DND-41 (cell line): ENCODE measurements at regions not wholly inside any gene's neighbourhood (a gene's known extent, or its start where the extent isn't known, plus 50 kb on each side); places are given as distances from the start of the nearest gene placed in this dataset.

Experiments used
- ATAC-seq: fragments of 200-7000 bp; cut with Tn5 transposase; 3 replicates; pipeline ENCODE4 v1.9.1; 2021; ENCODE audit warnings: low read depth; ENCODE audit not compliant: insufficient read depth
- DNase-seq: peaks from one replicate; pipeline ENCODE4 v3.0.0-alpha.2; 2020
- H2AFZ ChIP-seq: 2 replicates; pipeline ENCODE4 v1.6.0; 2012; ENCODE audit warnings: low read depth, low read length
- H3K27ac ChIP-seq: 2 replicates; pipeline ENCODE4 v1.5.1; 2012; ENCODE audit warnings: low read length, inconsistent platforms
- H3K27me3 ChIP-seq: fragments of 200-600 bp; sonication (generic); 2 replicates; pipeline ENCODE4 v1.6.0; 2012; ENCODE audit warnings: low read length, mild to moderate bottlenecking, inconsistent platforms; ENCODE audit not compliant: insufficient read depth, poor library complexity
- H3K36me3 ChIP-seq: 2 replicates; pipeline ENCODE4 v1.5.1; 2012; ENCODE audit warnings: low read length, inconsistent platforms; ENCODE audit not compliant: insufficient read depth
- H3K4me1 ChIP-seq: 2 replicates; pipeline ENCODE4 v1.5.1; 2012; ENCODE audit warnings: mild to moderate bottlenecking, low read length; ENCODE audit not compliant: insufficient read depth
- H3K4me2 ChIP-seq: 2 replicates; pipeline ENCODE4 v1.6.0; 2012; ENCODE audit warnings: mild to moderate bottlenecking, moderate library complexity, low read length, inconsistent platforms; ENCODE audit not compliant: insufficient read depth
- H3K4me3 ChIP-seq, 2 experiments: fragments of 200-600 bp in 1 of 2; shearing (Covaris generic) in 1 of 2; 2 replicates each; pipeline ENCODE4 v1.5.1; 2012 to 2016; ENCODE audit warnings: inconsistent platforms in 2 of 2, low read length in 2 of 2, mild to moderate bottlenecking in 2 of 2, low read depth in 1 of 2, moderate library complexity in 1 of 2
- H3K79me2 ChIP-seq: 2 replicates; pipeline ENCODE4 v1.6.0; 2012; ENCODE audit warnings: low read length, inconsistent platforms; ENCODE audit not compliant: insufficient read depth
- H3K9ac ChIP-seq: 2 replicates; pipeline ENCODE4 v1.6.0; 2012; ENCODE audit warnings: low read depth, mild to moderate bottlenecking, inconsistent platforms, low read length, moderate library complexity
- H3K9me3 ChIP-seq: 2 replicates; pipeline ENCODE4 v1.5.1; 2012; ENCODE audit warnings: low read length, moderate library complexity, mild to moderate bottlenecking, inconsistent platforms; ENCODE audit not compliant: insufficient read depth, severe bottlenecking
- H4K20me1 ChIP-seq: 2 replicates; pipeline ENCODE4 v1.6.0; 2012; ENCODE audit warnings: low read length; ENCODE audit not compliant: insufficient read depth
- CTCF ChIP-seq: IDR thresholded peaks from 2 replicates; pipeline ENCODE4 v1.5.1; 2012; ENCODE audit warnings: borderline replicate concordance, low read length, moderate library complexity, mild to moderate bottlenecking; ENCODE audit not compliant: poor library complexity, severe bottlenecking; ENCODE audit errors: extremely low read depth
- EZH2 ChIP-seq: IDR thresholded peaks from 3 replicates; pipeline ENCODE4 v1.6.1; 2012; ENCODE audit warnings: borderline replicate concordance, low read depth, mild to moderate bottlenecking, moderate library complexity, low read length, inconsistent platforms; ENCODE audit not compliant: severe bottlenecking

GRCh38 chrX:39726771-39727170 is 371.0 kb downstream of the BCOR start:
- H3K4me2 ChIP-seq = no peak overlapping the region
- no peak overlapping the region for H3K4me3 ChIP-seq
- no peaks in the 10 kb centered on the region for H3K9me3 ChIP-seq
- H3K27ac ChIP-seq = no peak overlapping the region
- H2AFZ ChIP-seq = no peak overlapping the region
- no peaks in the 10 kb centered on the region for H3K27me3 ChIP-seq
- H3K36me3 ChIP-seq = no peaks in the 10 kb centered on the region
- TF ChIP-seq CTCF = no peak
- TF ChIP-seq EZH2 = no peak
- H4K20me1 ChIP-seq = no peaks in the 10 kb centered on the region
- no peak for ATAC-seq
- no peak overlapping the region for H3K9ac ChIP-seq
- H3K79me2 ChIP-seq = no peaks in the 10 kb centered on the region
- no peak for DNase-seq
- H3K4me1 ChIP-seq = no peaks in the 10 kb centered on the region

GRCh38 chrX:39728025-39728424 is 369.7 kb downstream of the BCOR start:
- Histone ChIP-seq H3K36me3 (no peaks in the 10 kb centered on the region), H3K4me3 (no peak overlapping the region), H3K4me1 (no peaks in the 10 kb centered on the region), H3K79me2 (no peaks in the 10 kb centered on the region), H2AFZ (no peak overlapping the region), H3K27ac (no peak overlapping the region), H3K4me2 (no peak overlapping the region), H3K27me3 (no peaks in the 10 kb centered on the region), H3K9ac (no peak overlapping the region), H3K9me3 (no peaks in the 10 kb centered on the region), H4K20me1 (no peaks in the 10 kb centered on the region)
- ATAC-seq = no peak
- DNase-seq = no peak
- no peak for TF ChIP-seq EZH2
- no peak for TF ChIP-seq CTCF

- ATAC-seq (no peak), DNase-seq (no peak)
- Histone ChIP-seq H3K9ac (no peak overlapping the region), H3K4me1 (no peaks in the 10 kb centered on the region), H4K20me1 (no peaks in the 10 kb centered on the region), H2AFZ (no peak overlapping the region), H3K4me2 (no peak overlapping the region), H3K27ac (no peak overlapping the region), H3K36me3 (no peaks in the 10 kb centered on the region), H3K79me2 (no peaks in the 10 kb centered on the region), H3K27me3 (no peaks in the 10 kb centered on the region), H3K9me3 (no peaks in the 10 kb centered on the region), H3K4me3 (no peak overlapping the region)
- TF ChIP-seq EZH2 = no peak
- TF ChIP-seq CTCF = no peak
Observed at GRCh38 chrX:39728852-39729598, 368.7 kb downstream of the BCOR start.
